Tibial nerve (tissue), 4 donors: ENCODE measurements at regions not wholly inside any gene's neighbourhood (a gene's known extent, or its start where the extent isn't known, plus 50 kb on each side); places are given as distances from the start of the nearest gene placed in this dataset.

Source experiments
- CTCF ChIP-seq, 5 experiments: fragments of 200-600 bp in 3 of 5; fragments of 450-650 bp in 2 of 5; sonication (generic) in 3 of 5; IDR thresholded peaks; one replicate each; pipeline ENCODE4 v1.5.1; 2016 to 2019; ENCODE audit warnings: antibody characterized with exemption in 5 of 5, mild to moderate bottlenecking in 3 of 5, moderate library complexity in 2 of 5
- EP300 ChIP-seq, 2 donors: sonication (generic); formaldehyde crosslinking; IDR thresholded peaks; one replicate each; pipeline ENCODE4 v1.6.1; 2017; ENCODE audit warnings: antibody characterized with exemption in 2 of 2, mild to moderate bottlenecking in 1 of 2
- POLR2A ChIP-seq, 2 donors: fragments of 450-650 bp; IDR thresholded peaks; one replicate each; pipeline ENCODE4 v1.6.1; 2017; ENCODE audit warnings: antibody characterized with exemption in 2 of 2, mild to moderate bottlenecking in 2 of 2, moderate library complexity in 2 of 2

GRCh38 chr3:78186404-78186803, 1146.5 kb downstream of the ROBO2 start:
- TF ChIP-seq POLR2A (IDR thresholded peaks at IDR 0.05) (no peak), CTCF (IDR thresholded peaks at IDR 0.05) (no peak), EP300 (IDR thresholded peaks at IDR 0.05) (no peak)
